ENCODE measurements at regions not wholly inside any gene's neighbourhood (a gene's known extent, or its start where the extent isn't known, plus 50 kb on each side); places are given as distances from the start of the nearest gene placed in this dataset.

DNA sequence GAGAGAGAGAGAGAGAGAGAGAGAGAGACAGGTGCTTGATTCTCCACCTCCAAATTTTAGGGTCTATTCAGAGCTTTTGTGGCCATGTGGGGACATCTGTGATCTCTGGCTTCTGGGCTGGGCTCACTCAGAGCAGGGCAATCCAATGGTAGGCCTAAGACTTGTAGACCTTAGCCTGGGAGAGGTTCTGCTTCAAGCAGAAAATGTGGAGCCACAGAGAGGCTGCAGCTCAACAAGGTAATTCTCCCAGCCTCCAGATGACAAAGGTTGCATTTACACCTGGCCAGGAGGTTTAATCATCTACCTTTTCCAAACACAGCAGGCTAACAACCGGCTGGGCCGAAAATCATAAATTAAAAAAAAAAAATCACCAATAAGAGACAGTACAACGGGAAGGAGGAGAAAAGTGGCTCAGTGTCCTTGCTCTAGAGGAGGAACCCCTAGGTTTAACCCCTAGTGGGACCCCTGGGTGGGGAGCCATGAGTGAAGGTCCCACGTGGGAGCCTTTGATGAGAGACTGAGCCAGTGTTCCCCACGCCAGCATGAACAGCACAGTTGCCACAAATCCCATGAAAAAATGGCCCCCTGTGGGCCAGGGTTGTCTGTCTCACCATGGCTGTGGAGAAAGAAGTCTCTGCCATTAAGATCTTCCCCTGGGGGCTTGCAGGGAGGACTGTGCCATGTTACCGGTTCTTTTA is 124.0 kb upstream of the GATA6 start:
- no peak for DNase-seq
- intact Hi-C loops (cut with DNase I) = no loop called here
- WGBS, 2 donors = 80 to 85% methylated on average over 6 of the region's 6 CpGs
- H3K9me3 ChIP-seq = no peaks in the 10 kb centered on the region
- no peaks in the 10 kb centered on the region for H3K27me3 ChIP-seq
- no peak overlapping the region for H3K27ac ChIP-seq
- no peaks in the 10 kb centered on the region for H3K36me3 ChIP-seq
- TF ChIP-seq POLR2A (IDR thresholded peaks at IDR 0.05) = no peak
- TF ChIP-seq, protein P1, sequence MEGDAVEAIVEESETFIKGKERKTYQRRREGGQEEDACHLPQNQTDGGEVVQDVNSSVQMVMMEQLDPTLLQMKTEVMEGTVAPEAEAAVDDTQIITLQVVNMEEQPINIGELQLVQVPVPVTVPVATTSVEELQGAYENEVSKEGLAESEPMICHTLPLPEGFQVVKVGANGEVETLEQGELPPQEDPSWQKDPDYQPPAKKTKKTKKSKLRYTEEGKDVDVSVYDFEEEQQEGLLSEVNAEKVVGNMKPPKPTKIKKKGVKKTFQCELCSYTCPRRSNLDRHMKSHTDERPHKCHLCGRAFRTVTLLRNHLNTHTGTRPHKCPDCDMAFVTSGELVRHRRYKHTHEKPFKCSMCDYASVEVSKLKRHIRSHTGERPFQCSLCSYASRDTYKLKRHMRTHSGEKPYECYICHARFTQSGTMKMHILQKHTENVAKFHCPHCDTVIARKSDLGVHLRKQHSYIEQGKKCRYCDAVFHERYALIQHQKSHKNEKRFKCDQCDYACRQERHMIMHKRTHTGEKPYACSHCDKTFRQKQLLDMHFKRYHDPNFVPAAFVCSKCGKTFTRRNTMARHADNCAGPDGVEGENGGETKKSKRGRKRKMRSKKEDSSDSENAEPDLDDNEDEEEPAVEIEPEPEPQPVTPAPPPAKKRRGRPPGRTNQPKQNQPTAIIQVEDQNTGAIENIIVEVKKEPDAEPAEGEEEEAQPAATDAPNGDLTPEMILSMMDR (IDR thresholded peaks at IDR 0.05) = no peak
- H3K4me1 ChIP-seq = peaks cover 8 to 12% of the 10 kb centered on the region in 2 donors
- no peak overlapping the region for H3K4me3 ChIP-seq (replicated peaks in 1 of 3)

DNA sequence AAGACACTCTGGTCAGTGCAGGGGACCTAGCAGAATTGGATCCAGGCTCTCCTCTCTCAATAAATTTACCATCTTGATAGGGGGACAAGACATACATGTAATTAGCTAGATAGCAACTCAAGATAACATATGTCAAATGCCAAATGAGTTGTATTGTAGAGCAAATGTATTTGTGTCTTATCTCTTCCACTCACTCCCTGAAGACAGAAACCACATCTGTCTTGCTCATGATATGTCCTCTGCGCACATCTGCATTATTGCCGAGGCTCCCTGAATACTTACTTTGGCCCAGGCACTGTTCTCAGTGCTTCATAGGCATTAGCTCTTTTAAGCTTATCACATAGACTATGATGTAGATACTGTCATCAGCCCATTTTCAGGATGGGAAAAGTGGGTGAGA is 122.9 kb upstream of the GATA6 start:
- DNase-seq = no peak
- WGBS, 2 donors = 93 to 94% methylated on average over 2 of the region's 2 CpGs
- Histone ChIP-seq H3K36me3 (no peaks in the 10 kb centered on the region), H3K4me1 (peaks cover 8 to 12% of the 10 kb centered on the region in 2 donors), H3K4me3 (replicated peaks in 1 of 3) (no peak overlapping the region), H3K27me3 (no peaks in the 10 kb centered on the region), H3K27ac (no peak overlapping the region), H3K9me3 (no peaks in the 10 kb centered on the region)
- intact Hi-C loops (cut with DNase I) = no loop called here
- TF ChIP-seq POLR2A (IDR thresholded peaks at IDR 0.05) = no peak
- TF ChIP-seq, protein P1 (IDR thresholded peaks at IDR 0.05) = no peak

DNA sequence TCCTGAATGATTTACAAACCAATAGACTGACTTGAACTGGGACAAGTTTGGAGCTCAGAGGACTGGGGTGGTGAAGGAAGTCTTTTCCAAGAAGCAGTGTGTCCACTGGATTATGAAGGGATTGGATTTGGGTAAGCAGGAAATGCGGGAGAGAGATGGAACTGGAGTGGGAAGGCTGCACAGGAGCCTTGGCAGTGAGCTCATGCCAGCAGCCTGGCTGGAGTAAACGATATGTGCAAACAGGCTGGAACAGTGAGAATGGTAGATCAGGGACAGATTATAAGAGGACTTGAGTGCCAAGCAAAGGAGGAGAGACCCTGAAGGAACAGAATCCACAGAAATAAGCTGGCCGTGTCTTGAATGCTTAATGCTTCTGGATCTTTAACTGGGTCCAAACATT is 121.9 kb upstream of the GATA6 start:
- no peaks in the 10 kb centered on the region for H3K9me3 ChIP-seq
- no peak overlapping the region for H3K4me3 ChIP-seq (replicated peaks in 1 of 3)
- 62 to 77% methylated on average over 3 of the region's 3 CpGs for WGBS, 2 donors
- TF ChIP-seq, protein P1 (IDR thresholded peaks at IDR 0.05) = no peak
- no peak for TF ChIP-seq POLR2A (IDR thresholded peaks at IDR 0.05)
- H3K27me3 ChIP-seq = no peaks in the 10 kb centered on the region
- H3K36me3 ChIP-seq = no peaks in the 10 kb centered on the region
- H3K4me1 ChIP-seq = peaks cover 8 to 12% of the 10 kb centered on the region in 2 donors
- H3K27ac ChIP-seq = no peak overlapping the region
- no peak for DNase-seq
- intact Hi-C loops (cut with DNase I) = no loop called here

DNA sequence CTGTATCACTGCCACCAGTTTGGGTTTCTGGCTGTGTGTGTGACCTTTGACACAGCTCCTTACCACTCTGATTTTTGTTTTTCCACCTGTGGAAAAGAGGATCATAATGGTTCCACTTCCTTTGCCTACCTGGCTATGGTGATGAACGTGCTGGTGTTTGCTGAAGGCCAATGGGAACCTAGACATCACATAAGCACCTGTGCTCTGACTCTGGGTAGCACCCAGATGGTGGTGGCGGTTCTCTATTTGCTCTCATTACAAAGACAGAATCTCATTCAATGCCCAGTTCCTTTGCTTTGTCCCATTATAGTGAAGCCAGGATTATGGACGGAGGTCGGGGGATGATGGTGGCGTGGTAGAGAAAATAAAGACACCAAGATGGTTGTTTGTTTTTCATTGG is 121.2 kb upstream of the GATA6 start:
- 95 to 97% methylated on average over 5 of the region's 5 CpGs for WGBS, 2 donors
- H3K36me3 ChIP-seq = no peaks in the 10 kb centered on the region
- H3K27ac ChIP-seq = no peak overlapping the region
- no peak for TF ChIP-seq POLR2A (IDR thresholded peaks at IDR 0.05)
- TF ChIP-seq, protein P1 (IDR thresholded peaks at IDR 0.05) = no peak
- no peak for DNase-seq
- no peaks in the 10 kb centered on the region for H3K9me3 ChIP-seq
- intact Hi-C loops (cut with DNase I) = no loop called here
- H3K4me3 ChIP-seq (replicated peaks in 1 of 3) = no peak overlapping the region
- no peaks in the 10 kb centered on the region for H3K27me3 ChIP-seq
- H3K4me1 ChIP-seq = peaks cover 8 to 12% of the 10 kb centered on the region in 2 donors

DNA sequence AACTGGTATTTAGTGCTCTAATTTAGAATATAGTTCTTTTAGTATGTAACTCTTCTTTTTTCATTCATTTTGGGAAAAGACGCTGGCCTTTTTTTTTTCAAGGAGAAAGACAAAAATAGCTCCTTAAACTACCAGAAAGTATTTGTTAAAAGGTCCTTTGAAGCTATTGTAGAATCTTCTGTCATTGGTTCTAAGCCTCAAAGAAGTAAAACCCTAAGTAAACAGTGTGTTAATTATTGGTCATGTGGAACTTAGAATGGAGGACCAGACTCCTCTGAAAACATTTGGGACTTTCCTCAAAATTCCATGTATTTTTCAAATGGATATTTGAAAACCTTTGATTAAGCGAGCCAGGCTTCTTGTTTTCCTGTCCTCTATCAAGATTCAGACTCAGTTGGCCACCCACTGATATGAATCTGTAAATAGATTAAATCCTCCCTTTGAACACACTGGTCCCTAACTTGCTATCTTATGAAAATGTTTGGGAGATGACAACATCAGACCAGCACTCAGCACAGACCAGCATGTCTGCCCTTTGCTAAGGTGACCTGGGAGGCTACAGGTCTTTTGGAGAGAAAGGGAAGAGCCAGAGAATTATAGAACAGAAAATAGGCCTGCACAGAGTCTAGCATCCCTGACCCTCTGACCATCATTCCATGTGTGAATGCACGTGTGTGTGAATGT is 120.3 kb upstream of the GATA6 start:
- no peak overlapping the region for H3K27ac ChIP-seq
- TF ChIP-seq, protein P1 (IDR thresholded peaks at IDR 0.05) = no peak
- TF ChIP-seq POLR2A (IDR thresholded peaks at IDR 0.05) = no peak
- H3K9me3 ChIP-seq = no peaks in the 10 kb centered on the region
- intact Hi-C loops (cut with DNase I) = no loop called here
- no peaks in the 10 kb centered on the region for H3K36me3 ChIP-seq
- 68 to 77% methylated on average over 3 of the region's 3 CpGs for WGBS, 2 donors
- no peak overlapping the region for H3K4me3 ChIP-seq (replicated peaks in 1 of 3)
- peaks cover 8 to 9% of the 10 kb centered on the region in 2 donors for H3K4me1 ChIP-seq
- no peak for DNase-seq
- no peaks in the 10 kb centered on the region for H3K27me3 ChIP-seq

Measured in thyroid gland (tissue), 4 donors.